CD14-positive monocyte (primary cell): ENCODE measurements at regions not wholly inside any gene's neighbourhood (a gene's known extent, or its start where the extent isn't known, plus 50 kb on each side); places are given as distances from the start of the nearest gene placed in this dataset.

Experiments
- DNase-seq, 3 donors: peaks; one replicate each; pipeline ENCODE4 v3.0.0-alpha.2; 2011 to 2022
- H2AFZ ChIP-seq: 2 replicates; pipeline ENCODE4 v1.6.0; 2012; ENCODE audit warnings: mild to moderate bottlenecking, low read depth, low read length, inconsistent platforms; ENCODE audit not compliant: insufficient read depth, poor library complexity, severe bottlenecking
- H3K27ac ChIP-seq, 2 donors: 1 replicate in 1 of 2; 2 replicates in 1 of 2; pipeline ENCODE4 v1.5.1; 2012 to 2013; ENCODE audit warnings: low read length in 2 of 2, control low read depth in 1 of 2, inconsistent platforms in 1 of 2, low read depth in 1 of 2, mild to moderate bottlenecking in 1 of 2
- H3K27me3 ChIP-seq, 2 donors: one replicate each; pipeline versions ENCODE4 v1.6.0 to v1.6.1; 2011 to 2013; ENCODE audit warnings: low read length in 2 of 2; ENCODE audit not compliant: control insufficient read depth in 2 of 2, insufficient read depth in 2 of 2
- H3K36me3 ChIP-seq, 2 donors: replicated peaks in 1 of 2; 1 replicate in 1 of 2; 2 replicates in 1 of 2; pipeline versions ENCODE4 v1.5.1 to v1.6.1; 2012 to 2013; ENCODE audit warnings: low read length in 2 of 2, control low read depth in 1 of 2, inconsistent platforms in 1 of 2, mild to moderate bottlenecking in 1 of 2; ENCODE audit not compliant: insufficient read depth in 2 of 2, control insufficient read depth in 1 of 2
- H3K4me1 ChIP-seq, 2 donors: 1 replicate in 1 of 2; 2 replicates in 1 of 2; pipeline versions ENCODE4 v1.5.1 to v1.6.1; 2012 to 2013; ENCODE audit warnings: low read length in 2 of 2, control low read depth in 1 of 2, inconsistent platforms in 1 of 2, mild to moderate bottlenecking in 1 of 2, moderate library complexity in 1 of 2; ENCODE audit not compliant: insufficient read depth in 2 of 2, control insufficient read depth in 1 of 2
- H3K4me2 ChIP-seq: replicated peaks from 2 replicates; pipeline ENCODE3; 2012; ENCODE audit warnings: low read length, moderate library complexity, mild to moderate bottlenecking; ENCODE audit not compliant: poor library complexity, severe bottlenecking; ENCODE audit errors: extremely low read depth
- H3K4me3 ChIP-seq, 3 experiments: fragments of 200-600 bp in 1 of 3; sonication (generic) in 1 of 3; replicated peaks in 1 of 3; 1 replicate in 2 of 3; 2 replicates in 1 of 3; pipeline ENCODE4 v1.5.1; 2011 to 2013; ENCODE audit warnings: low read length in 3 of 3, mild to moderate bottlenecking in 3 of 3, control low read depth in 2 of 3, low read depth in 2 of 3, inconsistent platforms in 1 of 3, moderate library complexity in 1 of 3
- H3K79me2 ChIP-seq: 2 replicates; pipeline ENCODE4 v1.6.0; 2012; ENCODE audit warnings: mild to moderate bottlenecking, control low read depth, inconsistent platforms, low read length, moderate library complexity; ENCODE audit not compliant: insufficient read depth
- H3K9ac ChIP-seq: 2 replicates; pipeline ENCODE4 v1.6.0; 2017; ENCODE audit warnings: low read length, mild to moderate bottlenecking; ENCODE audit not compliant: insufficient read depth, poor library complexity, severe bottlenecking
- H3K9me3 ChIP-seq, 2 donors: replicated peaks in 1 of 2; 1 replicate in 1 of 2; 2 replicates in 1 of 2; pipeline versions ENCODE4 v1.5.1 to v1.6.1; 2012 to 2013; ENCODE audit warnings: low read length in 2 of 2, control low read depth in 1 of 2; ENCODE audit not compliant: control insufficient read depth in 1 of 2, insufficient read depth in 1 of 2
- H4K20me1 ChIP-seq: 2 replicates; pipeline ENCODE4 v1.6.0; 2012; ENCODE audit warnings: mild to moderate bottlenecking, low read length, control low read depth, moderate library complexity; ENCODE audit not compliant: insufficient read depth
- H3K27ac Mint-ChIP-seq, 7 donors: one replicate each; pipeline ENCODE4 v1.8.0; 2020; ENCODE audit warnings: mild to moderate bottlenecking in 7 of 7, mixed read lengths in 7 of 7, moderate library complexity in 6 of 7, inconsistent platforms in 2 of 7
- H3K27me3 Mint-ChIP-seq, 3 donors: one replicate each; pipeline ENCODE4 v1.8.0; 2021 to 2022; ENCODE audit warnings: low read depth in 3 of 3, mild to moderate bottlenecking in 3 of 3, mixed read lengths in 3 of 3, moderate library complexity in 3 of 3, inconsistent platforms in 1 of 3
- H3K36me3 Mint-ChIP-seq, 2 donors: one replicate each; pipeline ENCODE4 v1.8.0; 2020; ENCODE audit warnings: mixed read lengths in 2 of 2, inconsistent platforms in 1 of 2, mild to moderate bottlenecking in 1 of 2
- H3K4me1 Mint-ChIP-seq: one replicate; pipeline ENCODE4 v1.8.0; 2020; ENCODE audit warnings: mild to moderate bottlenecking, mixed read lengths
- H3K4me3 Mint-ChIP-seq, 2 donors: one replicate each; pipeline ENCODE4 v1.8.0; 2020; ENCODE audit warnings: mild to moderate bottlenecking in 2 of 2, mixed read lengths in 2 of 2, moderate library complexity in 1 of 2
- H3K9me3 Mint-ChIP-seq, 7 donors: one replicate each; pipeline ENCODE4 v1.8.0; 2020 to 2022; ENCODE audit warnings: mixed read lengths in 7 of 7, mild to moderate bottlenecking in 6 of 7, moderate library complexity in 6 of 7, inconsistent platforms in 2 of 7
- WGBS: methylation state at CpG from one replicate; pipeline ENCODE4 v1.1.5; 2013; ENCODE audit warnings: missing lambda C conversion rate; ENCODE audit not compliant: insufficient coverage; 5-methylcytosine and 5-hydroxymethylcytosine counted together
- intact Hi-C, 2 donors: fragments of 100-400 bp; cut with micrococcal nuclease; formaldehyde crosslinking; loops; one replicate each; pipeline versions ENCODE4 v1.15.0 to v1.15.1; 2023
- TF ChIP-seq, protein P1 (sequence below): fragments of 200-600 bp; IDR thresholded peaks from one replicate; pipeline ENCODE4 v1.8.0; 2022; ENCODE audit warnings: antibody characterized with exemption, mild to moderate bottlenecking

GRCh38 chr20:54837226-54837625 lies 361.8 kb downstream of the DOK5 start:
- H3K27me3 ChIP-seq, result no peaks in the 10 kb centered on the region
- no peaks in the 10 kb centered on the region for H3K9me3 ChIP-seq
- TF ChIP-seq, protein P1, sequence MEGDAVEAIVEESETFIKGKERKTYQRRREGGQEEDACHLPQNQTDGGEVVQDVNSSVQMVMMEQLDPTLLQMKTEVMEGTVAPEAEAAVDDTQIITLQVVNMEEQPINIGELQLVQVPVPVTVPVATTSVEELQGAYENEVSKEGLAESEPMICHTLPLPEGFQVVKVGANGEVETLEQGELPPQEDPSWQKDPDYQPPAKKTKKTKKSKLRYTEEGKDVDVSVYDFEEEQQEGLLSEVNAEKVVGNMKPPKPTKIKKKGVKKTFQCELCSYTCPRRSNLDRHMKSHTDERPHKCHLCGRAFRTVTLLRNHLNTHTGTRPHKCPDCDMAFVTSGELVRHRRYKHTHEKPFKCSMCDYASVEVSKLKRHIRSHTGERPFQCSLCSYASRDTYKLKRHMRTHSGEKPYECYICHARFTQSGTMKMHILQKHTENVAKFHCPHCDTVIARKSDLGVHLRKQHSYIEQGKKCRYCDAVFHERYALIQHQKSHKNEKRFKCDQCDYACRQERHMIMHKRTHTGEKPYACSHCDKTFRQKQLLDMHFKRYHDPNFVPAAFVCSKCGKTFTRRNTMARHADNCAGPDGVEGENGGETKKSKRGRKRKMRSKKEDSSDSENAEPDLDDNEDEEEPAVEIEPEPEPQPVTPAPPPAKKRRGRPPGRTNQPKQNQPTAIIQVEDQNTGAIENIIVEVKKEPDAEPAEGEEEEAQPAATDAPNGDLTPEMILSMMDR, result no peak
- intact Hi-C loops, result no loop called here
- no peak overlapping the region for H3K9ac ChIP-seq
- no peaks in the 10 kb centered on the region for H3K4me1 Mint-ChIP-seq
- no peak overlapping the region for H3K4me2 ChIP-seq
- WGBS, result no CpG with 5 or more reads among the region's 4 CpGs
- no peaks in the 10 kb centered on the region for H3K36me3 Mint-ChIP-seq
- no peaks in the 10 kb centered on the region for H3K4me1 ChIP-seq
- H3K4me3 ChIP-seq, result no peak overlapping the region
- H2AFZ ChIP-seq, result no peak overlapping the region
- H3K4me3 Mint-ChIP-seq, result no peak overlapping the region
- H3K79me2 ChIP-seq, result no peaks in the 10 kb centered on the region
- H3K9me3 Mint-ChIP-seq, result peaks cover 0 to 1% (median 0%) of the 10 kb centered on the region in 7 donors
- peaks cover 0 to 2% (median 0%) of the 10 kb centered on the region in 3 donors for H3K27me3 Mint-ChIP-seq
- H3K36me3 ChIP-seq, result no peaks in the 10 kb centered on the region
- DNase-seq, result no peak
- H4K20me1 ChIP-seq, result no peaks in the 10 kb centered on the region
- H3K27ac ChIP-seq, result no peak overlapping the region
- no peak overlapping the region for H3K27ac Mint-ChIP-seq

DNA sequence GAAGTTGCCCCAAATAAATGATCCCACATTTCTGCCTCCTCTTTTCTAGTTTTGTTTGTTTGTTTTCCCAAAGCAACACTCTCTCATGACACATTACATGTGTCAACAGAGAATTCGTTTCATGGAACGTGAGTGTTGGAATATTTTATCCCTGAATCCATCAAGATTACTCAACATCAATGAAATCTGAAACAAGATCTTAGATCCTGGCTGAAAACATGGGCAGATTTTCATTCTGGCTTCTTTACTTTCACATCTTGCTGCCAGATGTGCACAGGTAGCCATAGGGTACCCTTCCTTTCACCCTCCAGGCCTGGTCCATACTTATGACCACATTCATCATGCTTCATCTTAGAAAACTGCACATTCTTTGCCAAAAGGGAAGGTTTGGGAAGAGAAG lies 347.0 kb downstream of the DOK5 start:
- H3K9me3 ChIP-seq, result peaks cover 0 to 7% of the 10 kb centered on the region in 2 donors
- Mint-ChIP-seq H3K9me3 (peaks cover 0 to 5% (median 0%) of the 10 kb centered on the region in 7 donors), H3K27me3 (peaks cover 0 to 1% (median 0%) of the 10 kb centered on the region in 3 donors), H3K4me3 (no peak overlapping the region), H3K4me1 (no peaks in the 10 kb centered on the region), H3K27ac (no peak overlapping the region), H3K36me3 (no peaks in the 10 kb centered on the region)
- TF ChIP-seq, protein P1, result no peak
- DNase-seq, result no peak
- H3K4me1 ChIP-seq, result no peaks in the 10 kb centered on the region
- H3K36me3 ChIP-seq, result no peaks in the 10 kb centered on the region
- H3K4me2 ChIP-seq, result no peak overlapping the region
- no peak overlapping the region for H3K4me3 ChIP-seq
- H3K27ac ChIP-seq, result no peak overlapping the region
- no peaks in the 10 kb centered on the region for H3K79me2 ChIP-seq
- intact Hi-C loops, result no loop called here
- no peaks in the 10 kb centered on the region for H4K20me1 ChIP-seq
- H3K9ac ChIP-seq, result no peak overlapping the region
- no CpG with 5 or more reads among the region's 2 CpGs for WGBS
- no peaks in the 10 kb centered on the region for H3K27me3 ChIP-seq
- H2AFZ ChIP-seq, result no peak overlapping the region
